ENCODE measurements at regions not wholly inside any gene's neighbourhood (a gene's known extent, or its start where the extent isn't known, plus 50 kb on each side); places are given as distances from the start of the nearest gene placed in this dataset.
"Not testable (repeated sequence)": the region's sequence is repeated elsewhere in the genome, so short reads cannot be mapped to it uniquely, and the experiment has no call there.

DNA sequence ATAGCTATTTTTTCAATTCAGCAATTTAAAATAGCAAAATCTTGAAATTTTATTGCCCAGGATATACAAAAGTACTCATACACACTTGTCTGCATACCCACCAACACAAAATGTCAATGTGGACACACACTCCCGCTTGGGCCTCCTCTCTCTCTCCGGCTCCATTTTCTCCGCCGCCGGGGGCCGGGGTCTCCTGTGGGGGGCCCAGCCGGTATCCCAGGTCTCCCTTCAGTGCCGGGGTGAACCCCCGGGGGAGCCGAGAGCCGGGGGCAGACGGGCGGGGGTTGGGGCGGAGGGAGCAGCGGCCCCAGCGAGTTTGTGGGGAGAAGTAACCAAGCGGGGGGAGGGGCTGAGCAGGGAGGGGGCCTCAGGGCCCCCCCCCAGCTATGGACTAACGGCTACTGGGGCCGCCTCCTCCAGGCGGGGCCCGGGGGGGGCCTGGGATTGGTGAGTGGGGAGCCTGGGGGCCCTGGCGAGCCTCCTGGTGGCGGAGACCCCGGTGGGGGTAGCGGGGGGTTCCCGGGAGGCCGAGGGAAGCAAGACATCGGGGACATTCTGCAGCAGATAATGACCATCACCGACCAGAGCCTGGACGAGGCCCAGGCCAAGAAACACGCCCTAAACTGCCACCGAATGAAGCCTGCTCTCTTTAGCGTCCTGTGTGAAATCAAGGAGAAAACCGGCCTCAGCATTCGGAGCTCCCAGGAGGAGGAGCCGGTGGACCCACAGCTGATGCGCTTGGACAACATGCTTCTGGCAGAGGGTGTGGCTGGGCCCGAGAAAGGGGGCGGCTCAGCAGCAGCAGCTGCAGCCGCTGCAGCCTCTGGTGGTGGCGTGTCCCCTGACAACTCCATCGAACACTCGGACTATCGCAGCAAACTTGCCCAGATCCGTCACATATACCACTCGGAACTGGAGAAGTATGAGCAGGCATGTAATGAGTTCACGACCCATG lies 56.6 kb downstream of the CHST2 start:
- DNase-seq, result not testable (repeated sequence)

DNA sequence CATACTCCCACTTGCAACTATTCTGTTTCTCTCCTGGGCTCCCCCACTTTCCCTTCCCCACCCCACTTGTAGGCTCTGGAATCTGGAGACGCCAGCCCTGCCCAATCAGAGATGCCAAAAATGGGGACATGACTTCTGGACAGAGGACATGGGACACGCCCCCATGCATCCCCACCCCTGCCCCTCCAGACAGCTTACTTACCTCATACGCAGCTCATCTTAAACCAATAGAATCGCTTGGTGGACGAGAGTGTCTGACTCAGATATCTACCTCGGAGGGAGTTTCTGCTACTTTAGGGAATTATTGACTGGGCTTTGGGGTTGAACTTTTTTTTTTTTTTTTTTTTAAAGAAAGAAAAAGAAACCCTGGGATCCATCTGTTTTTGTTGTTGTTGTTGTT lies 58.4 kb downstream of the CHST2 start:
- not testable (repeated sequence) for DNase-seq

DNA sequence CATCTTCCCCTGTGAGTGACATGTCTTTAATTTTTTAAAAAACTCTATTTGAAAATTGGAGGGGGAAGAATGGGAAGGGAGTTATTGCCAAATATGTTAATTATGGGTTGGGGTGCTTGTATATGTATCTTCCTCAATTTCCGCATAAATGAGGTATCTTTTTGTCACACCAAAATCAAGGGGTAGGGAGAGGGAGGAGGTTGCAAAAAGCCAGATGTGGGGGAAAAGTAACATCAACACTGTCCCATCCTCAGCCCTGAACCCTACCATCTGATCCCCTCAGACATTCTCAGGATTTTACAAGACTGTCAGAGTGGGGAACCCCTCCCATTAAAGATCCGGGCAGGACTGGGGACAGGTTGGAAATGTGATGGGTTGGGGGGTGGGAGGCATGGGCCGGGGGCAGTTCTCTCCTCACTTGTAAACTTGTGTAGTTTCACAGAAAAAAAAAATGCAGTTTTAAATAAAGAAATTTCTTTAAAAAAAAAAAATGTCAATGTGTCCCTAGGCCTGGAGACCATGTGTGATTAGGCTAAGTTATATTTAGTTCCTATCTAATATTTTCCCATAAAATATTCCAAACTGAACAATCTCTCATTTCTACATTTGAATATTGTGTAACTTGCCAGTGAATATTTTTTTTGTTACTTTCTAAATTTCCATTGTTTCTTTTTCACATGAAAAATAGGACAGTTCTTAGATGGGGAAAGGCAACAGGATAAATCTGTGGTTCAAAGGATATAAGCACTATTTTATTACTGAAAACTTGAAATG lies 59.4 kb downstream of the CHST2 start:
- DNase-seq, result not testable (repeated sequence)

DNA sequence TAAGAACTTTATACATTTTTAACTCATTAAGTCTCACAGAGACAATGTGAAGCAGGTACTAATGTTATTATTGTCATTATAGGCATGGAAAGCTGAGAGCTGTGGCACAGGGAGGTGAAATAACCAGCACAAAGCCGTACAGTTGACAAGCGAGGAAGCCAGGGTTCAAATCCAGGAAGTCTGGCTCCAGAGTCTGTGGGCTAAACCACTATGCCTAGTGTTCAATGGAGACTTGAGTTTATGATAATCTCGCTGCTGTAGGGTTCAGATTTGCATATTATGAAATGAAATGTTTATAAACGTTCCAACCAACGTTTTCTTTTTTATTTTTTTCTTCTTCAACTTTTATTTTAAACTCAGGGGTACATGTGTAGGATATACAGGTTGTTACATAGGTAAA lies 60.0 kb downstream of the CHST2 start:
- DNase-seq, result no peak

DNA sequence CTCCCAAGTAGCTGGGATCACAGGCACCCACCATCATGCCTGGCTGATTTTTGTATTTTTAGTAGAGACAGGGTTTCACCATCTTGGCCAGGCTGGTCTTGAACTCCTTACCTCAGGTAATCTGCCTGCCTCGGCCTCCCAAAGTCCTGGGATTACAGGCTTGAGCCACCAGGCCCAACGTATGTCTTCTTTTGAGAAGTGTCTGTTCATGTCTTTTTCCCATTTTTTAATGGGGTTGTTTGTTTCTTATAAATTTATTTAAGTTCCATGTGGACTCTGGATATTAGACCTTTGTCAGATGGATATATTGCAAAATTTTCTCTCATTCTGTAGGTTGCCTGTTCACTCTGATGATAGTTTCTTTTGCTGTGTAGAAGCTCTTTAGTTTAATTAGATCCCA lies 61.3 kb downstream of the CHST2 start:
- DNase-seq, result not testable (repeated sequence)

DNA sequence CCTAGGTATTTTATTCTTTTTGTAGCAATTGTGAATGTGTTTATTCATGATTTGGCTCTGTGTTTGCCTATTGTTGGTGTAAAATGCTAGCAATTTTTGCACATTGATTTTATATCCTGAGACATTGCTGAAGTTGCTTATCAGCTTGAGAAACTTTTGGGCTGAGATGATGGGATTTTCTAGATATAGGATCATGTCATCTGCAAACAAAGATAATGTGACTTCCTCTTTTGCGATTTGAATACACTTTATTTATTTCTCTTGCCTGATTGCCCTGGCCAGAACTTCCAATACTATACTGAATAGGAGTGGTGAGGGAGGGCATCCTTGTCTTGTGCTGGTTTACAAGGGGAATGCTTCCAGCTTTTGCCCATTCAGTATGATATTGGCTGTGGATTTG lies 62.4 kb downstream of the CHST2 start:
- not testable (repeated sequence) for DNase-seq

DNA sequence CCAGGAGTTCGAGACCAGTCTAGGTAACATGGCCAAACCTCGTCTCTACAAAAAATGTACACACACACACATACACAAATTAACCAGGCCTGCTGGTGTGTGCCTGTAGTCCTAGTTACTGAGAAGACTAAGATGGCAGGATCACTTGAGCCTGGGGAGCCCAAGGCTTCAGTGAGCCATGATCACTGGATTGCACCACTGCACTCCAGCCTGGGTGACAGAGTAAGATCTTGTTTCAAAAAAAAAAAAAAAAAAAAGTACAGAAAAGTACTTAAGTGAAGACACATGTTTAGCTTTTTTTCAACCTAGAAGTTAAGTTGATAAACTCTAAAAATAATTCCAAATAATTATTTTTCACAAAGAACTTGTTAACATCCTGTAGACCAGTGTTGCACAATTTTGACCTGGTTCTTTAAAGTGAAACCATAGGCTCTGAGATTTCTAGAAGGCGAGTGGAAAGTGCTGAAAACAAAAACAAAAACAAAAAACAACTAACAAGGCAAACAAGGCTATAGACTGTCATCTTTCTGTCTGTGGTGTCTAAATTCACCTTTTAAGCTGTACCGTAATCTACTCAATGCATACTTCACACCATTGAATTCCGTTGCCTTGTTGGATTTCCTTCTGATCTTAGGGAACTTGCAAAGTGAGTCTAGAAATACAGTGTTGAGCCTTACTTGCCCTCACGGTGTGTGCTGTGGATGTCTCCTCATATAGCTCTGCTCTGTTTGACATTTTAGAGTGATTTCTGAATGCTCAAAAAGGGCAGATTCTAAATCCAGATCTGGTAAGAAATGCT lies 63.5 kb downstream of the CHST2 start:
- DNase-seq, result no peak

DNA sequence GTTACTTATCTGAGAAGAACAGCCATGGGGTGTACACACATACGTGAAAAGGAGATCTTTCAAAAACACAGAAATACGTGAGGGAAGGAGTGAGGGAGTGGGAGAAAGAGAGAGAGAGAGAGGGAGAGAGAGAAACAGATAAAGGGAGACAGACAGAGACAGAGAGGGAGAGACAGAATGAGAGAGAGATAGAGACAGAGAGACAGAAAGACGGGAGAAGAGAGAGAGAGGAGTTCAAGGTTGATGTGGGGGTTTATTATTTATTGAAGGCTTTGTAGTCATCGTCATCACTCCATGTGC lies 64.0 kb downstream of the CHST2 start:
- DNase-seq, result no peak

DNA sequence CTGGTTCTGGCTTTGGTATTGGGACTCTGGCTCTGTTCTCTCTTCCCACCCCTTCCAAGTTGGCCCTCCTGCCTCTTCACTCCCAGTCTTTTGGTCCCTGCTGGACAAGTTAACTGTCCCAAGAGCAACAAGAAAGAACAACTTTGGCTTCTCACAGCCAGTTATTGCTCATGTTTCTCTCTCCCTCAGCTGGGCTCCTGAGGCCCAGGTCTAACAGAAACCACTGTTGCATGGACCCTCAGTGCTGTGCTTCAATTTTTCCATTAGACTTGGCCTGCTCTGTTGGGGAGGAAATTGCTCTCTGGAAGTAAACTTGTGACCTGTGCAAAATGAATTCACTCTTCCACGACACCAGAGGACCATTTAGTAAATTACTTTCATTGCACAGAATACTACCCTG lies 64.5 kb downstream of the CHST2 start:
- no peak for DNase-seq

DNA sequence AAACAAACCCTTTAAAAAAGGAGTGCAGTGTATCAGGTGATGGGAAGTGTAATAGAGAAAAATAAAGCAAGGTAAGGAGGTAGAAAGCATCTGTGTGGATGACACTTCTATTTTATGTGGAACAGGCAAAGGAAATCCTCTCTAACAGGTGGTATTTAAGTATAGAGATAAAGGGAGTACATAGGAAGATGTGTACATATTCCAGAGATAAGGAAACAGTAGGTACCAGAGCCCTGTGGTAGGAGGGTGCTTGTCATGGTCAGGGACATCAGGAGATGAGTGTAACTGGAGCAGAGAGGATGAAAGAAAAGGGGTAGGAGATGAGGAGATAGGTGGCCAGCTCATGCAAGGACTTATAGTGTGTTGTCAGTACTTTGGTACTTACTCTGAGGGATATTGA lies 65.8 kb downstream of the CHST2 start:
- DNase-seq, result no peak

DNA sequence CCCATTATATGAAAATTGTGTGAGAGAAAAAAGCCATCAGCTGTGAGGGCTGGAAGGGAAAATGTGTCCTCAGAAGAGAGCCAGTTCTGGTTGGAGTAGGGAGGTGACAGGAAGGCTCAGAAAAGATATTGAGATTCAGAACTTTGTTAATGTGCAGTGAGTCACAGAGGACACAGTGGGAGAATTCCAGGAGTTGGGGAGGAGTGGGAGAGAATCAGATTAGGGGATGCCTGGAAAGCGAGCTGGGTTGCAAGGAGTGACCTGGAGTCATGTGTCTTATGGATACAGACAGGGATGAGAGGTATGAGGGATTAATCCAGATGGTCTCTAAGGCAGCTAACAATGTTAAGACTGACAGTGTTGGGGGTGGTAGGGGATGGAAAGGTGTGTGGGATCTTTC lies 67.5 kb downstream of the CHST2 start:
- DNase-seq, result no peak

DNA sequence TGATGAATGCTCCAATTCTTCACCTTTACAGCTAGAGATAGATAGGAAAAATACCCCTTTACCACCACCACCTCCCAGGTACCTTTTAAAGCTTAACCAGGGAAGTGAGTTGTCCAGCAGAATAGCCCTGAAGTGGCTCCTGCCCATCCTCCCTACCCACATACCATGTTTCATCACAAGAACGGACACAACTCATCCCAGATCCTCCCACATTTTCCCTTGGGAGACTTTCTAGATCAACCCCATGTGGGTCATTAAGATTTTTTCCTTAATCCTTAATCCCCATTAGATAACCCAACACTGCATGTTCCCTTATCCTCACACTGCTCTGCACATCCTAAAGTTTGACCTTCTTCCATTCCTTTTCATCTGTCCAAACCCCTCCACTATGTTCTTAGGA lies 69.3 kb downstream of the CHST2 start:
- DNase-seq, result no peak

DNA sequence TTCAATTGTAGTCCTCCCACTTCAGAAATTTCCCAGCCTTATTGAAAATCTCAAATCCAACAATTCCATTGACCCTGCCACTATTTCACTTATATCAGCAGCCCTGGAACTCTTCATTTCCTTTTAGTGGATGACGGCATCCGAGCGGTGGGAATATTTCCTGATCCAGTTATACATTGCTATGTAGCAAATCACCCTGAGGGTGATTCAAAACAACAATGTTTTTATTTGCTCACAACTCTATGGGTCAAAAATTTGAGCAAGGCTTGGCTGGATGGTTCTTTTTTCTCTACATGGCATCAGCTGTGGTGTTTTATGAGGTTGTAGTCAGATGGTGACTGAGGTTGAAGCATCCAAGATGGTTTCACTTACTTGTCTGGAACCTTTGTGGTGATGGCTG lies 70.5 kb downstream of the CHST2 start:
- no peak for DNase-seq

DNA sequence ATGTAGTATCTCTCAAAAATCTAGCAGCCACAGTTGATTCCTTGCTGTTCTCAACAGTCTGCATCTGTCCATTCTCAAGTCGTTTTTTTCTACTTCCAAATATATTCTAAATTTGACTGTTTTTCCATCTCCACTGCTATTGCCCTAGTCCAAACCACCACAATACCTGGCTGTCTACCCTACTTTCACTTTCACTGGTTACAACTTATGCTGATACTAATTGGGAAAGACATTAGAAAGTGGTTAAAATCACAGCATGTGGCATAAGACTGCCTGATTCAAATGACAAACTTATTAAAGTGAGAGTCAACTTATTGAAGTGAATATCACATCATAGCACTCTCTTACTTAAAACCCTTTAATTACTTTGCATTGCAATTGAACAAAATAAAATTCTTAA lies 72.6 kb downstream of the CHST2 start:
- no peak for DNase-seq

DNA sequence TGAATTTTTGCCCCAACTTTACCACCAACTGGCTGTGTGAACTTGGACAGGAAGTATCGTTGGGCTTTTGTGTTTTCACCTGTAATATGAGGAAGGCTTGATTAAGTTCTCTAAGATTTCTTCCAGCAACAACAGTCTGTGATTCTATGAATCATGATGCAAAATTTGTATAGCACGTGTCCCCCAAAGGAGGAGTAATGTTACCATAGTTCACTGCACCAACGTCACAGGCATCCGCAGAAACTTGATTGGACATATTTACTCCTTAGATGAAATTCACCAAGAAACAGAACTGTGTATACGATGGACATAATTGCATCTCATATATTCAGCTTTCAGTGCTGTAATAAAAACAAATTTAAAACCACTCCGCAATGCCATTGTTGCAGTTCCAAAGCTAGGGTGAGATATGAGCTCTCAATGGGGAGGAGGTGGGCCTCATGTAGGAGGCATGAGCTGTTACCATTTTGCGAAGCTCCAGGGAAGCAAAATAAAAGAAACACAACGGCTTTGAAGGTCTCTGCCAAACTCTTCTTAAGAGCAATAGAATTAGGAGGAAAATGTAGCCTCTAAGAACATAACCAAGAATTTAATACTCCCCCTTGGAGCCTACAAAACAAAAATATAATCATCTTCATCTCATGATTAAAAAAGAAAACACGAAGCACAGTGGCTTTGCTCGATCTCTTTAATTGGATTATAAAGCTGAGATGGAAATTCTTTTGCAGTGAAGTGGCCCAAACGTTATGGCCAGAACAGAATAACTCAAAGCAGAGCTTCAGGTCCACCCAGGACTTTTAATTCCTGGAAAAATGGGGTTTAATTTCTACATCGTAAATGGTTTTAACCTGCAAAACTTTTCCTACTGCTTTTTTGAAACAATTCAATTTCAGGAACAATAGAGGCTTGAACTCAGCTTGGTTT lies 80.7 kb downstream of the CHST2 start:
- DNase-seq, result no peak

DNA sequence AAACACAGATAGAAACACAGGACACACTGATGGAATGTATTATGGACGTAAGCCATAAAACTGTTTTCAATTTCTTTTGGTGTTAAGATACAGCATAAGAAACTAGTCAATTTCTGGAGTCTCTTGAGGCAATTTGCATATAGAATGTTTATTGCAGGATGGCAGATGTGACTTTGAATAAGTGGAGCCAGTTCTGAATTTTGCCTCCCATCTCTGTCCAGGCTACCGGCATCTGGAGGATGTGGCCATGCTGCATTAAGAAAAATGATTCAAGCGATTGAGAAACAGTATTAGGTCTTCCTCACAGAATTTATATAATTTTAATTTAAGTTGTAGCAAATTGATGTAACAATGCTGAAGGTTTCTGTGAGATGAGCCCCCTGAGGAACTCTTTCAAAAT lies 81.5 kb downstream of the CHST2 start:
- no peak for DNase-seq

DNA sequence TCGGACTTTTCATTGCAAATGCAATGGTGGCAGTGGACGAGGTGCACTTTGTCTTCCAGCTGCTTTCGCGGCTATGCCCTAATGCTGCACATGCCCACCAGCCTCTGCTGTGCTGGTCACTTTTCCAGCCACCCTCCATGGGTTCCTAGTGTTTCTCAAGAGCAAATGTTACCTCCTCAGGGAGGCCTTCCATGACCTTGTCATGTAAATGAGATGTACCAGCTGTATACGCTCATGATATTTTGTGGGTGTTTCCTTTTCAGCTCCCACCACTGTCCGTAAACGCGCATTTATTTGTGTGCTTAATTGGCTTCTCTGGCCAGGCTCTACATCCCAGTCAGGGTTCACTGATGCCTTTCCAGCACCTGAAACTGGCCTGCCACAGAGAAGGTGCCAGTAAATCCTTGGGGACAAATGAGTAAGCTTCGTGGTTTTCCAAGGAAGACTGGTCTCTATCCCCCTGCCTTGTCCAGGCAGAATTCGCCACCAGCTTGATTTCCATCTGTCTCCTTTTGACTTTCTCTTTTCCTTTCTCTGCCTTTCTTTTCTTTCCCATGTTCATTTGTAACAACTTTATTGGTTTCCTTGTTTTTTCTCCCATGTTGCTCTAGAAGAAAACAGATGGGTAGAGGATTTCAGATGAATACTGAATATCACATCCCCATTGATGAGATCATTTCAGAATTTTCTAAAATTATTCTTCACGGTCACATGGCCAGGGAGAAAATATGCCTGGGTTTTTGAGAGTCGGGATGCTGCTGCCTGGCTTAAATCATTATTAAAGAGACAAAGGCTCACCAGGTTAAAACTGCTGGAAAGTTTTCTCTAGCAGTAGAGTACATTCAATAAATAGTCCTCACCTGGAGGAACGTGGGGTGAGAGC lies 82.5 kb downstream of the CHST2 start:
- no peak for DNase-seq

DNA sequence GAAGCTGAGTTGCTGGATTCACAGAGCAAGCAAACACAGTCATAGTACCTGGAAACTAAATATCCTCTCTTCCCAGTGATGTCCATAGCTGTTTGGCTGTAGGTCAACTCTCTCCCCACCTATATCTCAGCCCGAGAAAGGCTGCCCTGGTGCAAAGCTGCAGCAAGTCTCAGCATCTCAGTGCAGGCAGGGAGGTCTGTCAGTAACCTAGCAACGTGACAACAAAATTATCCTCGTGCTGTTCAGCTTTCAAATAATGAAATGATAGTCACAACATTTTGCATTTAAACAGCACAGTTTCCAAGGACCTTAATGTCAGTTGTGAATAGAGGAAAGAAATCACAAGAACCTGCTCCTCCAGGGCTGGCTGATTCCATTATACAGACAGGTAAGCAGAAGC lies 83.6 kb downstream of the CHST2 start:
- no peak for DNase-seq

DNA sequence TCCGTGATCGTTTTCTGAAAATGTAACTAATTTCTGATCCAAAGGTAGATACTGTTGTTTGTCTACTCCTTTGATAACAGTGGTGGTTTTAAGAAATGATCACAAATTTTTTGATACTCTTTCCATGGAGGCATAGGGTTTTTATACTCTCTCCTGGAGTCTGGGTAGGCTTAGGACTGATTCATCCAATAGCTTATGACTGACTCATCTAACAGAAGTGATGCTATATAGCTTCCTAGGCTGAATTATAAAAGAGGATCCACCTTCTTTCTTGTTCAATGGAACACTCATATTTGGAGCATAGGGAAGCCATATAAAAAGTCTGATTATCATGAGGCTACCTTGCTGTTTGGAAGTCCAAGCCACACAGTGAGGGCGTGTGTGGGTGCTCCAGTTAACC lies 84.3 kb downstream of the CHST2 start:
- no peak for DNase-seq

DNA sequence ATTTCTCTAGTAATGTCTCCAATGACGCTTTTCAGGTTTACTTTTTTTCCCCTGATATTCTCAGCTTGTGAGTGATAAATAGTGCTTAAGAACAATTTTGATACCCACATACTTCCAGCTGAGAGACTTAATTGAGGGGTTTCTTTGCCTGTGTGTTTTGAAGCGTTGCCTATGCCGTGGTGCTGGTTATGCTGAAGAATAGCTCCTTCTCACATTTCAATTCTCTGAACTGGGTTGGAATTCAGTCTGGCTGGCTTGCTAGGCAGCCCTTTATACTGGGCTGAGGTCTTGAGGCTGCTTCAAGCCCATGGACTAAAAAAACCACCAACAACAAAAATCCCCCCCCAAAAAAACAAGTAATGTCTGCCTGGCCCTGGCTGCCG lies 87.4 kb downstream of the CHST2 start:
- peak; percentile 42 for DNase-seq

DNA sequence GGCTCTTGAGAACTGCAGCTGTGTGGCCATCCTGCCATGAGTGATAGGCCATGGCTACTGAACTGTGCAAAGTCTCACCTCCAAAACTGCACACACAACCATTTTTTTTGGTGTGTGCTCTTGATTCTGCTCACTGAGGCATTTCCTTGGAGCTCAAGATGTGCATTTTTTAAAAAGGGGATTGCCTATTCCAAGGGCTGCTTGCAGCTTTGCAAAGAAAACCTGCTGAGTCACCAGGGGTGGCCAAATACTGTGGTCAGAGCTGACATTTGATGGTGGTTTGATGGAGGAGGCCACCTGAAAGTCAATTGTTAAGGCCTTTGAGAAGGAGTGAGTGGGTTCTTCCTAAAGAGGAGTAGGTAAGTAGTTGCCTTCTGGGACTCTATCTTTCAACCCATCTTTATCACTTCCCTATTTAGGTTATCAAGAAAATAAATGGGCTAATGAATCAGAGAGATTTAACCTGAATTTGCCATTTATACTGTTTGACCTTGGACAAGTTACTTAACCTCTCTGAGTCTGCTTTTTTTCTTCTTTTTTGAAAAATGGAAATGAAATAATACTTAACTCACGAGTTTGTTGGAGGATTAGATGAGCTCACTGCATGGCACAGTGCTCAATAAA lies 87.9 kb downstream of the CHST2 start:
- DNase-seq, result no peak
